CD4-positive, alpha-beta T cell (primary cell): ENCODE measurements at regions not wholly inside any gene's neighbourhood (a gene's known extent, or its start where the extent isn't known, plus 50 kb on each side); places are given as distances from the start of the nearest gene placed in this dataset.

Experiments used
- ATAC-seq: fragments of 200-7000 bp; cut with Tn5 transposase; one replicate; pipeline ENCODE4 v1.10.0; 2022; ENCODE audit warnings: mild to moderate bottlenecking; ENCODE audit not compliant: poor library complexity
- CTCF ChIA-PET: fragments of 350-600 bp; sonication (Branson Sonifier 250); formaldehyde crosslinking; loops from one replicate; lab custom pipeline; 2021; ENCODE audit warnings: antibody characterized with exemption, inconsistent platforms; lab: Charles Lee
- POLR2A ChIA-PET: fragments of 350-600 bp; sonication (Branson Sonifier 250); formaldehyde crosslinking; loops from one replicate; lab custom pipeline; 2021; ENCODE audit warnings: antibody characterized with exemption, inconsistent platforms; lab: Charles Lee
- DNase-seq, 14 experiments: peaks; one replicate each; pipeline ENCODE4 v3.0.0-alpha.2; 2013 to 2020; ENCODE audit warnings: mixed read lengths in 2 of 14
- H3K27ac ChIP-seq, 2 donors: one replicate each; pipeline versions ENCODE4 v1.5.1 to v1.7.0; 2013; ENCODE audit warnings: low read length in 2 of 2, low read depth in 1 of 2, mild to moderate bottlenecking in 1 of 2
- H3K27me3 ChIP-seq, 2 experiments: 1 replicate in 1 of 2; 2 replicates in 1 of 2; pipeline versions ENCODE4 v1.6.1 to v1.7.0; 2013; ENCODE audit warnings: low read length in 2 of 2, control low read depth in 1 of 2, mild to moderate bottlenecking in 1 of 2, moderate library complexity in 1 of 2; ENCODE audit not compliant: insufficient read depth in 2 of 2, control insufficient read depth in 1 of 2
- H3K36me3 ChIP-seq: one replicate; pipeline ENCODE4 v1.6.1; 2013; ENCODE audit warnings: low read length, control low read depth; ENCODE audit not compliant: insufficient read depth
- H3K4me1 ChIP-seq: one replicate; pipeline ENCODE4 v1.6.1; 2013; ENCODE audit warnings: low read length, control low read depth; ENCODE audit not compliant: insufficient read depth
- H3K4me3 ChIP-seq: one replicate; pipeline ENCODE4 v1.5.1; 2013; ENCODE audit warnings: mild to moderate bottlenecking, low read length, moderate library complexity
- H3K9me3 ChIP-seq, 2 experiments: 1 replicate in 1 of 2; 2 replicates in 1 of 2; pipeline versions ENCODE4 v1.6.1 to v1.7.0; 2013; ENCODE audit warnings: low read length in 2 of 2, mild to moderate bottlenecking in 2 of 2, control low read depth in 1 of 2, moderate library complexity in 1 of 2; ENCODE audit not compliant: control insufficient read depth in 1 of 2, insufficient read depth in 1 of 2
- H3K27ac Mint-ChIP-seq: one replicate; pipeline ENCODE4 v1.8.0; 2020; ENCODE audit warnings: mixed read lengths
- H3K27me3 Mint-ChIP-seq: one replicate; pipeline ENCODE4 v1.8.0; 2021; ENCODE audit warnings: mixed read lengths
- H3K36me3 Mint-ChIP-seq: one replicate; pipeline ENCODE4 v1.8.0; 2021; ENCODE audit warnings: low read depth, mixed read lengths
- H3K4me1 Mint-ChIP-seq: one replicate; pipeline ENCODE4 v1.8.0; 2021; ENCODE audit warnings: low read depth, mixed read lengths
- H3K4me3 Mint-ChIP-seq: one replicate; pipeline ENCODE4 v1.8.0; 2020; ENCODE audit warnings: mild to moderate bottlenecking, mixed read lengths
- H3K9me3 Mint-ChIP-seq: one replicate; pipeline ENCODE4 v1.8.0; 2020; ENCODE audit warnings: mixed read lengths
- CTCF ChIP-seq: fragments of 200-600 bp; IDR thresholded peaks from one replicate; pipeline ENCODE4 v1.8.0; 2022; ENCODE audit warnings: antibody characterized with exemption, mild to moderate bottlenecking
- intact Hi-C, 2 experiments: fragments of 100-400 bp; cut with DNase I in 1 of 2; cut with micrococcal nuclease in 1 of 2; formaldehyde crosslinking; loops; one replicate each; pipeline versions ENCODE4 v1.15.1 to v1.9.0; 2023 to 2025; cut with DNase I, micrococcal nuclease

- no peak overlapping the region for H3K27ac ChIP-seq
- ATAC-seq: no peak
- H3K36me3 ChIP-seq: no peaks in the 10 kb centered on the region
- Mint-ChIP-seq H3K27ac (no peak overlapping the region), H3K4me1 (no peaks in the 10 kb centered on the region), H3K36me3 (no peaks in the 10 kb centered on the region), H3K9me3 (no peaks in the 10 kb centered on the region), H3K27me3 (no peaks in the 10 kb centered on the region), H3K4me3 (no peak overlapping the region)
- intact Hi-C loops: no loop called here
- ChIA-PET CTCF (no interaction called here), POLR2A (interaction anchor here (1.0 kb wide), 1 partner anchor 38 kb away, joined by 3 read pairs; no protein-coding TSS in a partner anchor)
- TF ChIP-seq CTCF: no peak
- DNase-seq: peak in 1 of 14 experiments; percentile 9
- H3K4me1 ChIP-seq: no peaks in the 10 kb centered on the region
- no peaks in the 10 kb centered on the region for H3K9me3 ChIP-seq
- H3K4me3 ChIP-seq: no peak overlapping the region
- no peaks in the 10 kb centered on the region for H3K27me3 ChIP-seq
Measured at GRCh38 chrX:9378980-9379696, 85.7 kb upstream of the TBL1X start.

- TF ChIP-seq CTCF: no peak
- no peaks in the 10 kb centered on the region for H3K27me3 Mint-ChIP-seq
- intact Hi-C loops: no loop called here
- Histone ChIP-seq H3K27ac (no peak overlapping the region), H3K4me3 (no peak overlapping the region), H3K4me1 (no peaks in the 10 kb centered on the region), H3K27me3 (no peaks in the 10 kb centered on the region), H3K36me3 (no peaks in the 10 kb centered on the region), H3K9me3 (no peaks in the 10 kb centered on the region)
- no peaks in the 10 kb centered on the region for H3K9me3 Mint-ChIP-seq
- no peaks in the 10 kb centered on the region for H3K36me3 Mint-ChIP-seq
- no peak overlapping the region for H3K4me3 Mint-ChIP-seq
- ChIA-PET CTCF (no interaction called here), POLR2A (interaction anchor here (1.0 kb wide), 1 partner anchor 39 kb away, joined by 3 read pairs; no protein-coding TSS in a partner anchor)
- no peaks in the 10 kb centered on the region for H3K4me1 Mint-ChIP-seq
- no peak for ATAC-seq
- DNase-seq: no peak
- no peak overlapping the region for H3K27ac Mint-ChIP-seq
Measured at GRCh38 chrX:9379697-9380551, 84.9 kb upstream of the TBL1X start.

GRCh38 chrX:9383655-9384054 is 81.2 kb upstream of the TBL1X start:
- Mint-ChIP-seq H3K27me3 (no peaks in the 10 kb centered on the region), H3K4me1 (no peaks in the 10 kb centered on the region), H3K27ac (no peak overlapping the region), H3K9me3 (no peaks in the 10 kb centered on the region), H3K4me3 (no peak overlapping the region), H3K36me3 (no peaks in the 10 kb centered on the region)
- no peak for ATAC-seq
- Histone ChIP-seq H3K4me3 (no peak overlapping the region), H3K27me3 (no peaks in the 10 kb centered on the region), H3K36me3 (no peaks in the 10 kb centered on the region), H3K4me1 (no peaks in the 10 kb centered on the region), H3K9me3 (no peaks in the 10 kb centered on the region), H3K27ac (no peak overlapping the region)
- TF ChIP-seq CTCF: no peak
- CTCF ChIA-PET: interaction anchor here (0.6 kb wide), 1 partner anchor 101 kb away, joined by 3 read pairs; no protein-coding TSS in a partner anchor
- POLR2A ChIA-PET: no interaction called here
- intact Hi-C loops: no loop called here
- peak in 1 of 14 experiments; percentile 33 for DNase-seq
